H1 (cell line): ENCODE measurements at regions not wholly inside any gene's neighbourhood (a gene's known extent, or its start where the extent isn't known, plus 50 kb on each side); places are given as distances from the start of the nearest gene placed in this dataset.
"Not testable (repeated sequence)": the region's sequence is repeated elsewhere in the genome, so short reads cannot be mapped to it uniquely, and the experiment has no call there.

ENCODE experiments used
- BCL11A ChIP-seq, 2 experiments: IDR thresholded peaks; one replicate each; pipeline ENCODE4 v1.6.1; 2011; ENCODE audit warnings: low read depth in 2 of 2, low read length in 2 of 2, mild to moderate bottlenecking in 2 of 2
- CHD1 ChIP-seq: IDR thresholded peaks from 2 replicates; pipeline ENCODE4 v1.6.1; 2012; ENCODE audit warnings: low read depth, low read length, improper control_type of control experiment
- EGR1 ChIP-seq: IDR thresholded peaks from 2 replicates; pipeline ENCODE4 v1.6.1; 2011; ENCODE audit warnings: low read depth, low read length, borderline replicate concordance
- EP300 ChIP-seq, 2 experiments: IDR thresholded peaks; 1 replicate in 1 of 2; 2 replicates in 1 of 2; pipeline ENCODE4 v1.6.1; 2011 to 2012; ENCODE audit warnings: low read depth in 2 of 2, low read length in 2 of 2, mild to moderate bottlenecking in 2 of 2, borderline replicate concordance in 1 of 2, inconsistent platforms in 1 of 2, moderate library complexity in 1 of 2
- FOSL1 ChIP-seq: IDR thresholded peaks from 2 replicates; pipeline ENCODE4 v1.6.1; 2011; ENCODE audit warnings: mild to moderate bottlenecking, low read depth, low read length, moderate library complexity; ENCODE audit not compliant: insufficient read depth
- GABPA ChIP-seq: IDR thresholded peaks from 2 replicates; pipeline ENCODE4 v1.6.1; 2011; ENCODE audit warnings: mild to moderate bottlenecking, low read length, moderate library complexity, borderline replicate concordance; ENCODE audit not compliant: insufficient read depth
- JUND ChIP-seq: IDR thresholded peaks from 2 replicates; pipeline ENCODE4 v1.6.1; 2011; ENCODE audit warnings: mild to moderate bottlenecking, improper control_type of control experiment, low read length
- MAFK ChIP-seq: IDR thresholded peaks from 2 replicates; pipeline ENCODE4 v1.6.1; 2012; ENCODE audit warnings: low read depth, mild to moderate bottlenecking, improper control_type of control experiment, low read length
- MAX ChIP-seq: IDR thresholded peaks from 2 replicates; pipeline ENCODE4 v1.6.1; 2012; ENCODE audit warnings: inconsistent platforms
- POLR2A ChIP-seq, 2 experiments: IDR thresholded peaks; 1 replicate in 1 of 2; 2 replicates in 1 of 2; pipeline ENCODE4 v1.6.1; 2011; ENCODE audit warnings: low read depth in 2 of 2, low read length in 2 of 2, mild to moderate bottlenecking in 2 of 2; ENCODE audit errors: control extremely low read depth in 1 of 2
- RAD21 ChIP-seq, 2 experiments: IDR thresholded peaks in 1 of 2; conservative IDR thresholded peaks in 1 of 2; 2 replicates each; pipeline ENCODE4 v1.6.1; 2011; ENCODE audit warnings: low read depth in 2 of 2, low read length in 2 of 2, improper control_type of control experiment in 1 of 2, inconsistent platforms in 1 of 2, mild to moderate bottlenecking in 1 of 2, moderate library complexity in 1 of 2
- SP2 ChIP-seq: IDR thresholded peaks from 2 replicates; pipeline ENCODE4 v1.6.1; 2012; ENCODE audit warnings: mild to moderate bottlenecking, low read length, inconsistent platforms
- TCF12 ChIP-seq: IDR thresholded peaks from 2 replicates; pipeline ENCODE4 v1.6.1; 2011; ENCODE audit warnings: low read depth, mild to moderate bottlenecking, low read length
- TF ChIP-seq, protein P1 (sequence below), 3 experiments: IDR thresholded peaks; 1 replicate in 2 of 3; 2 replicates in 1 of 3; pipeline versions ENCODE4 v1.5.1 to v1.6.1; 2011; ENCODE audit warnings: low read length in 3 of 3, mild to moderate bottlenecking in 3 of 3, inconsistent platforms in 2 of 3, low read depth in 1 of 3, moderate library complexity in 1 of 3; ENCODE audit not compliant: insufficient read depth in 1 of 3; ENCODE audit errors: control extremely low read depth in 1 of 3

DNA sequence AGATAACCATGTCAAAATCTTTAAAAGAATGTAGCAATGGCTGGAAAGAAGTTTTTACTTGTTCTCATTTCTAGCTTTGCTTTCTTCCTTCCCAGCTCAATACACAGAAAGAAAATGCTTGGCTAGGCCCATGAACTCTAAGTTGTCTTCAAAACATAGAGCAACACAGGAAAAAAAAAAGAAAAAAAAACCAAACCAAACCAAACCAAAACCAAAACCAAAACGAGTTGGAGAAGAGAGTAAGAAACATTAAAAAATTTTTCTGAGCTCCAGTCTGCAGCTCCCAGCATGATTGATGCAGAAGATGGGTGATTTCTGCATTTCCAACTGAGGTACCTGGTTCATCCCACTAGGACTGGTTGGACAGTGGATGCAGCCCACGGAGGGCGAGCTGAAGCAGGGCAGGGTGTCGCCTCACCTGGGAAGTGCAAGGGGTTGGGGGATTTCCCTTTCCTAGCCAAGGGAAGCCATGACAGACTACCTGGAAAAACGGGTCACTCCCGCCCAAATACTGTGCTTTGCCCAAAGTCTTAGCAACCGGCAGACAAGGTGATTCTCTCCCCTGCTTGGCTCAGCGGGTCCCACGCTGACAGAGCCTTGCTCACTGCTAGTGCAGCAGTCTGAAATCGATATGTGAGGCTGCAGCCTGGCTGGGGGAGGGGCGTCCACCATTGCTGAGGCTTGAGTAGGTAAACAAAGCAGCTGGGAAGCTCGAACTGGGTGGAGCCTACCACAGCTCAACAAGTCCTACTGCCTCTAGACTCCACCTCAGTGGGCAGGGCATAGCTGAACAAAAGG lies 81.1 kb upstream of the SYT10 start:
- not testable (repeated sequence) for TF ChIP-seq CHD1; TCF12; SP2; POLR2A (IDR thresholded peaks at IDR 0.05; ENCODE audit: control extremely low read depth in 1 of 2, low read depth in 2 of 2, low read length in 2 of 2); EGR1; MAX; EP300 (IDR thresholded peaks at IDR 0.05; ENCODE audit: borderline replicate concordance in 1 of 2, low read depth in 2 of 2, low read length in 2 of 2); JUND; GABPA; BCL11A (IDR thresholded peaks at IDR 0.05; ENCODE audit: low read depth in 2 of 2, low read length in 2 of 2); RAD21 (IDR thresholded peaks at IDR 0.05 in 1 of 2, conservative IDR thresholded peaks at IDR 0.05 in 1 of 2; ENCODE audit: low read depth in 2 of 2, low read length in 2 of 2); MAFK; FOSL1
- TF ChIP-seq, protein P1, sequence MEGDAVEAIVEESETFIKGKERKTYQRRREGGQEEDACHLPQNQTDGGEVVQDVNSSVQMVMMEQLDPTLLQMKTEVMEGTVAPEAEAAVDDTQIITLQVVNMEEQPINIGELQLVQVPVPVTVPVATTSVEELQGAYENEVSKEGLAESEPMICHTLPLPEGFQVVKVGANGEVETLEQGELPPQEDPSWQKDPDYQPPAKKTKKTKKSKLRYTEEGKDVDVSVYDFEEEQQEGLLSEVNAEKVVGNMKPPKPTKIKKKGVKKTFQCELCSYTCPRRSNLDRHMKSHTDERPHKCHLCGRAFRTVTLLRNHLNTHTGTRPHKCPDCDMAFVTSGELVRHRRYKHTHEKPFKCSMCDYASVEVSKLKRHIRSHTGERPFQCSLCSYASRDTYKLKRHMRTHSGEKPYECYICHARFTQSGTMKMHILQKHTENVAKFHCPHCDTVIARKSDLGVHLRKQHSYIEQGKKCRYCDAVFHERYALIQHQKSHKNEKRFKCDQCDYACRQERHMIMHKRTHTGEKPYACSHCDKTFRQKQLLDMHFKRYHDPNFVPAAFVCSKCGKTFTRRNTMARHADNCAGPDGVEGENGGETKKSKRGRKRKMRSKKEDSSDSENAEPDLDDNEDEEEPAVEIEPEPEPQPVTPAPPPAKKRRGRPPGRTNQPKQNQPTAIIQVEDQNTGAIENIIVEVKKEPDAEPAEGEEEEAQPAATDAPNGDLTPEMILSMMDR (IDR thresholded peaks at IDR 0.05; ENCODE audit: control extremely low read depth in 1 of 3, insufficient read depth in 1 of 3, low read depth in 1 of 3, low read length in 3 of 3) = not testable (repeated sequence)
